ENCODE measurements at regions not wholly inside any gene's neighbourhood (a gene's known extent, or its start where the extent isn't known, plus 50 kb on each side); places are given as distances from the start of the nearest gene placed in this dataset.

DNA sequence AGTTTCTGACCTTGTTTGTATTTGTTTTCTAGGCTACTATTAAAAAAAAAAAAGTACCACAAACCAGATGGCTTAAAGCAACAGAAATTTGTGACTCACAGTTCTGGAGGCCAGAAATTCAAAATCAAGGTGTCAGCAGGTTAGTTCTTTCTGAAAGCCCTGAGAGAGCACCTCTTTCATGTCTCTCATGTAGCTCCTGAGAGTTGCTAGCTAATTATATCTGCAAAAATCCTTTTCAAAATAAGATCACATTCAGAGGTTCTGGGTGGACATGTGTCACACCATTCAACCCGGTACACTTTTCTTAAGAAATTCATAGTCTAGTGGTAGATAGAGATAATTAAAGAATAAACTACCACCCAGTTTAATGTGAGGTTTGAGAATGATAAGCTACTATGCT, 888.6 kb downstream of the GRID1 start:
- no peaks in the 10 kb centered on the region; the same call in 1 of the 2 replicates for H3K9me3 ChIP-seq (ENCODE audit: control insufficient read depth, insufficient read depth, low read length)
- H2AFZ ChIP-seq (replicated peaks; ENCODE audit: low read length, poor library complexity), result no peak overlapping the region
- no peak overlapping the region for H4K5ac ChIP-seq (ENCODE audit: low read depth, low read length)
- H3K4me3 ChIP-seq (ENCODE audit: insufficient read depth, low read depth, low read length), result no peak overlapping the region
- DNase-seq, result no peak
- no peaks in the 10 kb centered on the region for H3K79me1 ChIP-seq (ENCODE audit: low read depth in 1 of 2, low read length in 2 of 2)
- TF ChIP-seq RAD21 (IDR thresholded peaks at IDR 0.05; ENCODE audit: low read length) (no peak), POLR2A (IDR thresholded peaks at IDR 0.05; ENCODE audit: low read depth, low read length) (no peak), MAFK (IDR thresholded peaks at IDR 0.05; ENCODE audit: low read depth, low read length) (no peak), RCOR1 (IDR thresholded peaks at IDR 0.05; ENCODE audit: insufficient replicate concordance, low read length) (no peak), ELK1 (IDR thresholded peaks at IDR 0.05; ENCODE audit: borderline replicate concordance, low read depth, low read length) (no peak), NFE2L2 (IDR thresholded peaks at IDR 0.05; ENCODE audit: low read depth, low read length) (no peak), RFX5 (IDR thresholded peaks at IDR 0.05; ENCODE audit: low read depth, low read length) (no peak), FOS (IDR thresholded peaks at IDR 0.05; ENCODE audit: low read depth, low read length) (no peak), CHD1 (IDR thresholded peaks at IDR 0.05; ENCODE audit: low read depth, low read length) (no peak), CEBPB (IDR thresholded peaks at IDR 0.05; ENCODE audit: low read depth, low read length) (no peak), MXI1 (IDR thresholded peaks at IDR 0.05; ENCODE audit: borderline replicate concordance, low read depth, low read length) (no peak), BHLHE40 (IDR thresholded peaks at IDR 0.05; ENCODE audit: low read depth, low read length) (no peak), USF2 (IDR thresholded peaks at IDR 0.05; ENCODE audit: low read depth, low read length) (no peak), MAZ (IDR thresholded peaks at IDR 0.05; ENCODE audit: borderline replicate concordance, low read depth, low read length) (no peak), SMC3 (IDR thresholded peaks at IDR 0.05; ENCODE audit: low read depth, low read length) (no peak)
- no peak overlapping the region for H2BK5ac ChIP-seq (ENCODE audit: low read depth, low read length, poor library complexity, severe bottlenecking)
- no peak overlapping the region for H3K27ac ChIP-seq (ENCODE audit: insufficient read depth, low read length)
- no TSS peak for BruUV-seq (replicated peaks)
- no CpG with 5 or more reads among the region's 1 CpG for WGBS, 2 experiments (ENCODE audit: extremely low coverage in 2 of 2, insufficient read length in 1 of 2)
- H2BK20ac ChIP-seq (ENCODE audit: low read depth, low read length), result no peak overlapping the region
- H4K91ac ChIP-seq (ENCODE audit: insufficient read depth, low read depth, low read length), result no peak overlapping the region
- POLR2A ChIA-PET (ENCODE audit: unreplicated experiment), result no interaction called here
- H2BK15ac ChIP-seq (ENCODE audit: low read depth, low read length), result no peak overlapping the region
- no peak overlapping the region for H4K8ac ChIP-seq (ENCODE audit: low read depth in 2 of 2, low read length in 2 of 2)
- dilution Hi-C loops (cut with HindIII; ENCODE audit: low sequenced_read_pairs, unreplicated experiment) (no loop called here), in situ Hi-C loops (cut with MboI; ENCODE audit: low sequenced_read_pairs) (no loop called here), intact Hi-C loops (cut with micrococcal nuclease) (no loop called here)
- H3K36me3 ChIP-seq (ENCODE audit: control insufficient read depth, insufficient read depth, low read length), result no peaks in the 10 kb centered on the region
- H3K56ac ChIP-seq (ENCODE audit: extremely low read depth, insufficient read depth, low read length), result no peak overlapping the region
- H3K18ac ChIP-seq (ENCODE audit: low read depth, low read length), result no peak overlapping the region
- H2AK9ac ChIP-seq (replicated peaks; ENCODE audit: low read depth, low read length, poor library complexity), result no peak overlapping the region
- no peak overlapping the region for H3K23ac ChIP-seq (ENCODE audit: low read depth, low read length)
- no peaks in the 10 kb centered on the region for H3K4me1 ChIP-seq (ENCODE audit: control insufficient read depth, insufficient read depth, low read length)
- no peak overlapping the region for H3K14ac ChIP-seq (replicated peaks; ENCODE audit: low read depth, low read length)
- no peak overlapping the region for H2BK120ac ChIP-seq (ENCODE audit: low read depth, low read length)
- no peak for ATAC-seq (ENCODE audit: low read depth)
- no peak overlapping the region for H3K4me2 ChIP-seq (ENCODE audit: low read depth, low read length)
- no peak overlapping the region for H3K4ac ChIP-seq (ENCODE audit: low read depth, low read length)
- H3K27me3 ChIP-seq (ENCODE audit: control insufficient read depth, insufficient read depth, low read length), result no peaks in the 10 kb centered on the region
- H3K9me1 ChIP-seq (ENCODE audit: insufficient read depth, low read length), result no peaks in the 10 kb centered on the region
- CTCF ChIA-PET, result interaction anchor here (0.6 kb wide), 1 partner anchor 924 kb away, joined by 3 read pairs; no protein-coding TSS in a partner anchor
- H3K9ac ChIP-seq (ENCODE audit: low read depth, low read length), result no peak overlapping the region
- no peaks in the 10 kb centered on the region for H4K20me1 ChIP-seq (ENCODE audit: insufficient read depth, low read length)
- H2AK5ac ChIP-seq (ENCODE audit: low read depth, low read length), result no peak overlapping the region
